ENCODE measurements at regions not wholly inside any gene's neighbourhood (a gene's known extent, or its start where the extent isn't known, plus 50 kb on each side); places are given as distances from the start of the nearest gene placed in this dataset.

- TF ChIP-seq, protein P1, sequence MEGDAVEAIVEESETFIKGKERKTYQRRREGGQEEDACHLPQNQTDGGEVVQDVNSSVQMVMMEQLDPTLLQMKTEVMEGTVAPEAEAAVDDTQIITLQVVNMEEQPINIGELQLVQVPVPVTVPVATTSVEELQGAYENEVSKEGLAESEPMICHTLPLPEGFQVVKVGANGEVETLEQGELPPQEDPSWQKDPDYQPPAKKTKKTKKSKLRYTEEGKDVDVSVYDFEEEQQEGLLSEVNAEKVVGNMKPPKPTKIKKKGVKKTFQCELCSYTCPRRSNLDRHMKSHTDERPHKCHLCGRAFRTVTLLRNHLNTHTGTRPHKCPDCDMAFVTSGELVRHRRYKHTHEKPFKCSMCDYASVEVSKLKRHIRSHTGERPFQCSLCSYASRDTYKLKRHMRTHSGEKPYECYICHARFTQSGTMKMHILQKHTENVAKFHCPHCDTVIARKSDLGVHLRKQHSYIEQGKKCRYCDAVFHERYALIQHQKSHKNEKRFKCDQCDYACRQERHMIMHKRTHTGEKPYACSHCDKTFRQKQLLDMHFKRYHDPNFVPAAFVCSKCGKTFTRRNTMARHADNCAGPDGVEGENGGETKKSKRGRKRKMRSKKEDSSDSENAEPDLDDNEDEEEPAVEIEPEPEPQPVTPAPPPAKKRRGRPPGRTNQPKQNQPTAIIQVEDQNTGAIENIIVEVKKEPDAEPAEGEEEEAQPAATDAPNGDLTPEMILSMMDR (IDR thresholded peaks at IDR 0.05) = no peak
- TF ChIP-seq EP300 (IDR thresholded peaks at IDR 0.05) = no peak
- no peak for TF ChIP-seq POLR2A (IDR thresholded peaks at IDR 0.05)
Measured at GRCh38 chr19:30115947-30116346, 173.9 kb downstream of the URI1 start.

Data from upper lobe of left lung (tissue), 4 donors.